SK-N-SH (cell line): ENCODE measurements at regions not wholly inside any gene's neighbourhood (a gene's known extent, or its start where the extent isn't known, plus 50 kb on each side); places are given as distances from the start of the nearest gene placed in this dataset.

ENCODE experiments used
- CTCF ChIA-PET: fragments of 300-600, 350-600 bp; formaldehyde crosslinking; extraction: SDS; loops from one replicate; lab custom pipeline; 2021; lab: Yijun Ruan, JAX
- POLR2A ChIA-PET: fragments of 350-600 bp; sonication (Branson Sonifier 250); formaldehyde crosslinking; extraction: SDS; loops from one replicate; lab custom pipeline; 2020; ENCODE audit warnings: antibody characterized with exemption, inconsistent platforms; lab: Yijun Ruan, JAX
- DNase-seq: peaks from one replicate; pipeline ENCODE4 v3.0.0; 2012
- H2AFZ ChIP-seq: fragments of 200-600 bp; sonication (generic); 2 replicates; pipeline ENCODE4 v1.8.1; 2016; ENCODE audit warnings: antibody characterized with exemption, mild to moderate bottlenecking, low read depth
- H3F3A ChIP-seq: fragments of 200-600 bp; sonication (generic); replicated peaks from 2 replicates; pipeline ENCODE3; 2016; ENCODE audit warnings: antibody characterized with exemption, mild to moderate bottlenecking; ENCODE audit not compliant: insufficient read depth
- H3K27ac ChIP-seq, 2 experiments: fragments of 200-500 bp in 1 of 2; fragments of 200-600 bp in 1 of 2; sonication (Bioruptor generic) in 1 of 2; sonication (generic), shearing (Covaris generic) in 1 of 2; 2 replicates each; pipeline versions ENCODE4 v1.5.1 to v1.6.1; 2014 to 2016; ENCODE audit warnings: low read depth in 2 of 2, inconsistent platforms in 1 of 2, low read length in 1 of 2, mild to moderate bottlenecking in 1 of 2, mixed read lengths in 1 of 2
- H3K27me3 ChIP-seq: fragments of 200-600 bp; sonication (generic), shearing (Covaris generic); 2 replicates; pipeline ENCODE4 v1.6.1; 2016; ENCODE audit warnings: mixed run types; ENCODE audit not compliant: insufficient read depth
- H3K36me3 ChIP-seq, 2 experiments: fragments of 200-500 bp in 1 of 2; fragments of 200-600 bp in 1 of 2; sonication (Bioruptor generic) in 1 of 2; sonication (generic) in 1 of 2; replicated peaks in 1 of 2; 2 replicates each; pipeline versions ENCODE3 to v1.5.1; 2014 to 2016; ENCODE audit warnings: low read length in 1 of 2, mild to moderate bottlenecking in 1 of 2; ENCODE audit not compliant: insufficient read depth in 2 of 2, control insufficient read depth in 1 of 2
- H3K4me1 ChIP-seq, 2 experiments: fragments of 200-500 bp in 1 of 2; fragments of 200-600 bp in 1 of 2; sonication (Bioruptor generic) in 1 of 2; sonication (generic), shearing (Covaris generic) in 1 of 2; 2 replicates each; pipeline versions ENCODE4 v1.5.1 to v1.6.1; 2014 to 2016; ENCODE audit warnings: low read depth in 1 of 2, low read length in 1 of 2, mixed run types in 1 of 2; ENCODE audit not compliant: insufficient read depth in 2 of 2, control insufficient read depth in 1 of 2
- H3K4me2 ChIP-seq: fragments of 200-600 bp; sonication (generic), shearing (Covaris generic); 2 replicates; pipeline ENCODE4 v1.6.1; 2017; ENCODE audit warnings: mixed run types
- H3K4me3 ChIP-seq, 2 experiments: fragments of 200-500 bp in 1 of 2; fragments of 200-600 bp in 1 of 2; sonication (Bioruptor generic) in 1 of 2; sonication (generic), shearing (Covaris generic) in 1 of 2; 2 replicates each; pipeline versions ENCODE4 v1.5.1 to v1.8.1; 2014 to 2016; ENCODE audit warnings: low read depth in 2 of 2, inconsistent platforms in 1 of 2, low read length in 1 of 2, mild to moderate bottlenecking in 1 of 2, mixed read lengths in 1 of 2, moderate library complexity in 1 of 2
- H3K79me2 ChIP-seq: fragments of 200-600 bp; sonication (generic); 2 replicates; pipeline ENCODE4 v1.8.1; 2017; ENCODE audit warnings: mild to moderate bottlenecking; ENCODE audit not compliant: insufficient read depth
- H3K9ac ChIP-seq: fragments of 200-600 bp; sonication (generic); 2 replicates; pipeline ENCODE4 v1.6.1; 2017; ENCODE audit warnings: mixed run types
- H3K9me2 ChIP-seq: fragments of 200-600 bp; sonication (generic); 2 replicates; pipeline ENCODE4 v1.6.1; 2017; ENCODE audit warnings: mixed run types
- H3K9me3 ChIP-seq: fragments of 200-600 bp; sonication (generic); 2 replicates; pipeline ENCODE4 v1.6.1; 2017; ENCODE audit warnings: mixed run types, mild to moderate bottlenecking, moderate library complexity
- H4K20me1 ChIP-seq: fragments of 200-600 bp; sonication (generic); 2 replicates; pipeline ENCODE4 v1.6.1; 2017; ENCODE audit warnings: mild to moderate bottlenecking, mixed run types; ENCODE audit not compliant: insufficient read depth
- ELF1 ChIP-seq: IDR thresholded peaks from 2 replicates; pipeline ENCODE4 v1.4.0; 2012
- EP300 ChIP-seq, 2 experiments: IDR thresholded peaks; 2 replicates each; pipeline versions ENCODE4 v1.4.0 to v1.6.1; 2012; ENCODE audit warnings: borderline replicate concordance in 1 of 2, low read depth in 1 of 2, low read length in 1 of 2
- JUND ChIP-seq: IDR thresholded peaks from 2 replicates; pipeline ENCODE4 v1.4.0; 2012
- NRF1 ChIP-seq: IDR thresholded peaks from 2 replicates; pipeline ENCODE4 v1.6.1; 2012; ENCODE audit warnings: low read depth, mild to moderate bottlenecking, low read length
- POLR2AphosphoS5 ChIP-seq: IDR thresholded peaks from 2 replicates; pipeline ENCODE4 v1.6.1; 2012; ENCODE audit warnings: low read depth, low read length
- RCOR1 ChIP-seq: fragments of 150-350 bp; IDR thresholded peaks from 2 replicates; pipeline ENCODE4 v1.6.1; 2017; ENCODE audit warnings: antibody characterized with exemption, low read length
- RFX5 ChIP-seq: IDR thresholded peaks from 2 replicates; pipeline ENCODE4 v1.6.1; 2012; ENCODE audit warnings: mild to moderate bottlenecking, improper control_type of control experiment, low read length
- TEAD4 ChIP-seq: IDR thresholded peaks from 2 replicates; pipeline ENCODE4 v1.4.0; 2012; ENCODE audit warnings: mild to moderate bottlenecking, borderline replicate concordance; ENCODE audit not compliant: insufficient read depth
- WGBS: methylation state at CpG from one replicate; pipeline ENCODE4 v1.1.6; 2017; ENCODE audit warnings: low lambda C conversion rate; 5-methylcytosine and 5-hydroxymethylcytosine counted together
- TF ChIP-seq, protein P1 (sequence below): IDR thresholded peaks from 2 replicates; pipeline ENCODE4 v1.6.1; 2012; ENCODE audit warnings: mild to moderate bottlenecking, low read depth, low read length, moderate library complexity
- TF ChIP-seq, protein P2 (sequence below): fragments of 200-600 bp; sonication (generic); IDR thresholded peaks from 2 replicates; pipeline ENCODE4 v1.6.1; 2017; ENCODE audit warnings: antibody characterized with exemption, mild to moderate bottlenecking, moderate library complexity

DNA sequence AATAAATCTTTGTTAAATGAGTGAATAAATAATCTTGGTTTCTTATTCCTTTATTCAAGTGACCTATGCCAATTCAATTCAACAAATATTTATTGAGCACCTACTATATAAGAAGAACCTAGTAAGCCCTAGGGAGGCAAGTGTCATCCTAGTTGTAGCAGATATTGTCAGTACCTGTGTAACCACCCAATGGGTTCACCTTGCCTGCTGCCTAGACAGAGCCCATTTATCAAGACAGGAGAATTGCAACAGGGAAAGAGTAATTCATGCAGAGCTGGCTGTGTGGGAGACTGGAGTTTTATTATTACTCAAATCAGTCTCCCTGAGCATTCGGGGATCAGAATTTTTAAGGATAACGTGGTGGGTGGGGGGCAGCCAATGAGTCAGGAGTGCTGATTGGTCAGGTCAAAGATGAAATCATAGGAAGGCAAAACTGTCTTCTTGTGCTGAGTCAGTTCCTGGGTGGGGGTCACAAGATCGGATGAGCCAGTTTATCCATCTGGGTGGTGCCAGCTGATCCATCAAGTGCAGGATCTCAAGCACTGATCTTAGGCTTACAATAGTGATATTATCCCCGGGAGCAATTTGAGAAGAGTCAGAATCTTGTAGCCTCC lies 53.8 kb upstream of the KCNA3 start:
- no peaks in the 10 kb centered on the region for H3K27me3 ChIP-seq
- no peaks in the 10 kb centered on the region for H3F3A ChIP-seq
- no peaks in the 10 kb centered on the region for H4K20me1 ChIP-seq
- no peaks in the 10 kb centered on the region for H3K79me2 ChIP-seq
- WGBS = 32% methylated on average over 4 of the region's 4 CpGs
- ChIA-PET CTCF (no interaction called here), POLR2A (no interaction called here)
- H3K4me2 ChIP-seq = no peak overlapping the region
- no peak overlapping the region for H3K27ac ChIP-seq
- no peaks in the 10 kb centered on the region for H3K9me2 ChIP-seq
- no peak for TF ChIP-seq TEAD4
- no peaks in the 10 kb centered on the region for H3K36me3 ChIP-seq
- no peak overlapping the region for H2AFZ ChIP-seq
- no peak for DNase-seq
- no peak overlapping the region for H3K4me3 ChIP-seq
- H3K9me3 ChIP-seq = no peaks in the 10 kb centered on the region
- no peaks in the 10 kb centered on the region for H3K4me1 ChIP-seq
- H3K9ac ChIP-seq = no peak overlapping the region

- H3K4me2 ChIP-seq = no peak overlapping the region
- no peaks in the 10 kb centered on the region for H3K79me2 ChIP-seq
- H3K9me2 ChIP-seq = no peaks in the 10 kb centered on the region
- H3K9ac ChIP-seq = no peak overlapping the region
- H3K4me1 ChIP-seq = no peaks in the 10 kb centered on the region
- H2AFZ ChIP-seq = no peak overlapping the region
- no peaks in the 10 kb centered on the region for H4K20me1 ChIP-seq
- CTCF ChIA-PET = no interaction called here
- no peaks in the 10 kb centered on the region for H3K36me3 ChIP-seq
- POLR2A ChIA-PET = no interaction called here
- WGBS = 25% methylated on average over 3 of the region's 3 CpGs
- H3F3A ChIP-seq = no peaks in the 10 kb centered on the region
- no peak for TF ChIP-seq RFX5
- TF ChIP-seq POLR2AphosphoS5 = no peak
- TF ChIP-seq ELF1 = no peak
- TF ChIP-seq, protein P1, sequence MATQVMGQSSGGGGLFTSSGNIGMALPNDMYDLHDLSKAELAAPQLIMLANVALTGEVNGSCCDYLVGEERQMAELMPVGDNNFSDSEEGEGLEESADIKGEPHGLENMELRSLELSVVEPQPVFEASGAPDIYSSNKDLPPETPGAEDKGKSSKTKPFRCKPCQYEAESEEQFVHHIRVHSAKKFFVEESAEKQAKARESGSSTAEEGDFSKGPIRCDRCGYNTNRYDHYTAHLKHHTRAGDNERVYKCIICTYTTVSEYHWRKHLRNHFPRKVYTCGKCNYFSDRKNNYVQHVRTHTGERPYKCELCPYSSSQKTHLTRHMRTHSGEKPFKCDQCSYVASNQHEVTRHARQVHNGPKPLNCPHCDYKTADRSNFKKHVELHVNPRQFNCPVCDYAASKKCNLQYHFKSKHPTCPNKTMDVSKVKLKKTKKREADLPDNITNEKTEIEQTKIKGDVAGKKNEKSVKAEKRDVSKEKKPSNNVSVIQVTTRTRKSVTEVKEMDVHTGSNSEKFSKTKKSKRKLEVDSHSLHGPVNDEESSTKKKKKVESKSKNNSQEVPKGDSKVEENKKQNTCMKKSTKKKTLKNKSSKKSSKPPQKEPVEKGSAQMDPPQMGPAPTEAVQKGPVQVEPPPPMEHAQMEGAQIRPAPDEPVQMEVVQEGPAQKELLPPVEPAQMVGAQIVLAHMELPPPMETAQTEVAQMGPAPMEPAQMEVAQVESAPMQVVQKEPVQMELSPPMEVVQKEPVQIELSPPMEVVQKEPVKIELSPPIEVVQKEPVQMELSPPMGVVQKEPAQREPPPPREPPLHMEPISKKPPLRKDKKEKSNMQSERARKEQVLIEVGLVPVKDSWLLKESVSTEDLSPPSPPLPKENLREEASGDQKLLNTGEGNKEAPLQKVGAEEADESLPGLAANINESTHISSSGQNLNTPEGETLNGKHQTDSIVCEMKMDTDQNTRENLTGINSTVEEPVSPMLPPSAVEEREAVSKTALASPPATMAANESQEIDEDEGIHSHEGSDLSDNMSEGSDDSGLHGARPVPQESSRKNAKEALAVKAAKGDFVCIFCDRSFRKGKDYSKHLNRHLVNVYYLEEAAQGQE = no peak
- TF ChIP-seq, protein P2, sequence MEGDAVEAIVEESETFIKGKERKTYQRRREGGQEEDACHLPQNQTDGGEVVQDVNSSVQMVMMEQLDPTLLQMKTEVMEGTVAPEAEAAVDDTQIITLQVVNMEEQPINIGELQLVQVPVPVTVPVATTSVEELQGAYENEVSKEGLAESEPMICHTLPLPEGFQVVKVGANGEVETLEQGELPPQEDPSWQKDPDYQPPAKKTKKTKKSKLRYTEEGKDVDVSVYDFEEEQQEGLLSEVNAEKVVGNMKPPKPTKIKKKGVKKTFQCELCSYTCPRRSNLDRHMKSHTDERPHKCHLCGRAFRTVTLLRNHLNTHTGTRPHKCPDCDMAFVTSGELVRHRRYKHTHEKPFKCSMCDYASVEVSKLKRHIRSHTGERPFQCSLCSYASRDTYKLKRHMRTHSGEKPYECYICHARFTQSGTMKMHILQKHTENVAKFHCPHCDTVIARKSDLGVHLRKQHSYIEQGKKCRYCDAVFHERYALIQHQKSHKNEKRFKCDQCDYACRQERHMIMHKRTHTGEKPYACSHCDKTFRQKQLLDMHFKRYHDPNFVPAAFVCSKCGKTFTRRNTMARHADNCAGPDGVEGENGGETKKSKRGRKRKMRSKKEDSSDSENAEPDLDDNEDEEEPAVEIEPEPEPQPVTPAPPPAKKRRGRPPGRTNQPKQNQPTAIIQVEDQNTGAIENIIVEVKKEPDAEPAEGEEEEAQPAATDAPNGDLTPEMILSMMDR = no peak
- TF ChIP-seq EP300 (IDR thresholded peaks at IDR 0.05; ENCODE audit: borderline replicate concordance in 1 of 2, low read depth in 1 of 2, low read length in 1 of 2) = no peak
- TF ChIP-seq JUND = no peak
- no peak for TF ChIP-seq NRF1
- TF ChIP-seq RCOR1 = no peak
- DNase-seq = no peak
- H3K4me3 ChIP-seq = no peak overlapping the region
- H3K27ac ChIP-seq = no peak overlapping the region
- no peaks in the 10 kb centered on the region for H3K9me3 ChIP-seq
- H3K27me3 ChIP-seq = no peaks in the 10 kb centered on the region
Measured at GRCh38 chr1:110727246-110727645, 52.5 kb upstream of the KCNA3 start.
